ENCODE measurements at regions not wholly inside any gene's neighbourhood (a gene's known extent, or its start where the extent isn't known, plus 50 kb on each side); places are given as distances from the start of the nearest gene placed in this dataset.

DNA sequence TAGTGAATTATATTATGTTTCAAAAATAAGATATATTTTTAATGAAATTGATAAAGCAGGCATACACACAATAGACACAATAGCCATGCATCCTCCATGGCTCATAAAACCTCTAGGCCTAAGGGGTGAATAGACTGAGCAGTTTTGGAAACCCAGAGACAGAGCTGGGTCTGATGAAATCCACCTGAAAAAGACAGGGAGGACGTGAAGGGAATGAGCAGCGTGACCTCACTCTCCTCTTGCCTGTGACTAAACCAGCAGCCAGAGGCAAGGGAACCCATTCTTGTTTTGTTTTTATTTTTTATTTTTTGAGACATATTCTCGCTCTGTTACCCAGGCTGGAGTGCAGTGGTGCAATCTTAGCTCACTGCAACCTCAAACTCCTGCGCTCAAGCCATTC, 424.4 kb upstream of the FAM241A start:
- TF ChIP-seq POLR2A (IDR thresholded peaks at IDR 0.05), result no peak
- TF ChIP-seq, protein P1, sequence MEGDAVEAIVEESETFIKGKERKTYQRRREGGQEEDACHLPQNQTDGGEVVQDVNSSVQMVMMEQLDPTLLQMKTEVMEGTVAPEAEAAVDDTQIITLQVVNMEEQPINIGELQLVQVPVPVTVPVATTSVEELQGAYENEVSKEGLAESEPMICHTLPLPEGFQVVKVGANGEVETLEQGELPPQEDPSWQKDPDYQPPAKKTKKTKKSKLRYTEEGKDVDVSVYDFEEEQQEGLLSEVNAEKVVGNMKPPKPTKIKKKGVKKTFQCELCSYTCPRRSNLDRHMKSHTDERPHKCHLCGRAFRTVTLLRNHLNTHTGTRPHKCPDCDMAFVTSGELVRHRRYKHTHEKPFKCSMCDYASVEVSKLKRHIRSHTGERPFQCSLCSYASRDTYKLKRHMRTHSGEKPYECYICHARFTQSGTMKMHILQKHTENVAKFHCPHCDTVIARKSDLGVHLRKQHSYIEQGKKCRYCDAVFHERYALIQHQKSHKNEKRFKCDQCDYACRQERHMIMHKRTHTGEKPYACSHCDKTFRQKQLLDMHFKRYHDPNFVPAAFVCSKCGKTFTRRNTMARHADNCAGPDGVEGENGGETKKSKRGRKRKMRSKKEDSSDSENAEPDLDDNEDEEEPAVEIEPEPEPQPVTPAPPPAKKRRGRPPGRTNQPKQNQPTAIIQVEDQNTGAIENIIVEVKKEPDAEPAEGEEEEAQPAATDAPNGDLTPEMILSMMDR (IDR thresholded peaks at IDR 0.05), result no peak
- no peak for TF ChIP-seq POLR2AphosphoS5 (IDR thresholded peaks at IDR 0.05)
